ENCODE measurements at regions not wholly inside any gene's neighbourhood (a gene's known extent, or its start where the extent isn't known, plus 50 kb on each side); places are given as distances from the start of the nearest gene placed in this dataset.

GRCh38 chr17:12231355-12231682 lies 210.6 kb downstream of the MAP2K4 start:
- TF ChIP-seq POLR2A (IDR thresholded peaks at IDR 0.05) (no peak), CTCF (IDR thresholded peaks at IDR 0.05) (no peak)

Data from tibial nerve (tissue), 3 donors.